Amygdala (tissue), 56 donors: ENCODE measurements at regions not wholly inside any gene's neighbourhood (a gene's known extent, or its start where the extent isn't known, plus 50 kb on each side); places are given as distances from the start of the nearest gene placed in this dataset.

Source experiments
- DNase-seq, 56 donors: peaks; one replicate each; lab custom pipeline; 2025; lab: John Stamatoyannopoulos, UW

GRCh38 chr1:57789936-57790335 lies 366.1 kb upstream of the DAB1 start:
- DNase-seq, result no peak

- DNase-seq, result no peak
Observed at GRCh38 chr1:57788313-57788712, 364.5 kb upstream of the DAB1 start.

GRCh38 chr1:57784356-57784755 lies 360.5 kb upstream of the DAB1 start:
- no peak for DNase-seq

- no peak for DNase-seq
Observed at GRCh38 chr1:57782357-57782756, 358.5 kb upstream of the DAB1 start.

DNA sequence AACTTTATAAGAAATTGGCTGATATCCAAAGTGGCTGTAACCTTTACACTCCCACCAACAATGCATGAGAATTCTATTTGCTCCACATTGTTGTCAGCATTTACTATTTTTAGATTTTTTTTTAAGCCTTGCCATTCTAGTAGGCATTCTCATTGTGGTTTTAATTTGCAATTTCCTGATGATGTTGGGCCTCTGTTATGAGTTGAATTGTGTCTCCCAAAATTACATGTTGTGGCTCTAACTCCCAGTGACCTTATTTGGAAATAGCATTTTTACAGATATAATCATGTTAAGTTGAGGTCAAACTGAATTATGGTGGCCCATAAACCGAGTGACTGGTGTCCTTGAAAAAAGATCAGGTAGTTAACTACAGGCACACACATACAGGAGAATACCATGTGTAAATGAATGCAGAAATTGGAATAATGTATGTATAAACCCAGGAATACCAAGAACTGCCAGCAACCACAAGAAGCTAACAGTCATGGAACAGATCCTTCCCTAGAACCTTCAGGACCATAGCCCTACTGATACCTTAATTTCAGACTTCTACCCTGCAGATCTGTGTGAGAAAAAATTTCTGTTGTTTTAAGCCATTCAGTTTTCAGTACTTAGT lies 348.8 kb upstream of the DAB1 start:
- no peak for DNase-seq

DNA sequence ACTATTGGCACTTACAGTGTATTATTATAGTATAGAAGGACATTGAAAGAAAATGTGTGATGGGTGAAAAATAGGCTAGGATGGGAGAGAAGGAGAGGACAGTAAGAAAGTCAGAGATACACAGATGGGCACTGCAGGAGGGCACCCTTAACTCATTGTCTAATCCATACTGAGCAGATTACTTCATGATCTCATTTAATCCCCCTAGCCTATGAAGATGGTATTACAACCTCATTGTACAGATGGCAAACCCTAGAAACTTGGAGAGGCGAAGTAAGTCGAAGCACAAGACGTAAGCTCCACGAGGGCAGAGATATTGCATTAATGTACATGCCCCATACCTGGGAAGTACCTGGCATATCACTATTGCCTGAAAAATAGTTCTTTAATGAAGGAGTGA lies 346.9 kb upstream of the DAB1 start:
- DNase-seq, result no peak

GRCh38 chr1:57770236-57770635 lies 346.4 kb upstream of the DAB1 start:
- DNase-seq, result no peak

DNA sequence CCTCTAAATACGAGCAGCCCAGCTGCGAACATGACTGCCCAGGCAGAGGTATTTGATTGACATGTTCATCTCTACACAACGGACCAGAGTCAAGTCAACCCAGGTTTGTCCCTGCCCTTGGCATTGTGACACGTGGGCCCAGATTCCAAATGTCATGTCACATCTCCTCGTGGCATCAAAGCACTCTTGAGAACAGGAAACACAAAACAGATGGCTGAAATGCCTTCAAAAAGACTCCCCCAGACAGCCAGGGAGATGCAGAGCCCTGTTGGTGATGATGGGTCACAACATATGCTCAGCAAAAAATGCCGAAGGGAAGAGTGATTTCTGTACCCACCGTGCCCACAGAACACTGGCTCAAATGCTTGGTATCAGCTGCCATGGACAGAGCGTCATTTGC lies 337.8 kb upstream of the DAB1 start:
- no peak for DNase-seq

DNA sequence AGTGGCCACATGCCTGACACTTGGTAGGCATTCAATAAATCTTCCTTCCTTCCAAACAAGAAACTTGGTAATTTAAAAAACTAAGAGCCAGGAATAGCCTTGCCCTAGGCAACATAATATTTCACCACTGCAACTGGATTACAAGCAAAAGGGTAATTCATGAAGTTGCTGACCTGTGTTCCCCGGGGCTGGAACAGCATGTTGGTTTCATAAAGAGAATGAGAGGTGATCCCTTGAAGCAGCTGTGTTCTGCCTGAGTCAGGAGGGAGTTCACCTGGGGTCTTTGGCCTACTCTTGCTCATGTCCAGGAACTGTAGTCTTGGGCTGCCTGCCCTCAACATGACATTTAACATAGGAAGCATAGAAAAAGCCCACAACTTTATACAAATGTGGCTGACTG lies 329.0 kb upstream of the DAB1 start:
- no peak for DNase-seq

- DNase-seq, result no peak
Observed at GRCh38 chr1:57748719-57749118, 324.9 kb upstream of the DAB1 start.

- DNase-seq, result no peak
Observed at GRCh38 chr1:57747818-57748217, 324.0 kb upstream of the DAB1 start.

DNA sequence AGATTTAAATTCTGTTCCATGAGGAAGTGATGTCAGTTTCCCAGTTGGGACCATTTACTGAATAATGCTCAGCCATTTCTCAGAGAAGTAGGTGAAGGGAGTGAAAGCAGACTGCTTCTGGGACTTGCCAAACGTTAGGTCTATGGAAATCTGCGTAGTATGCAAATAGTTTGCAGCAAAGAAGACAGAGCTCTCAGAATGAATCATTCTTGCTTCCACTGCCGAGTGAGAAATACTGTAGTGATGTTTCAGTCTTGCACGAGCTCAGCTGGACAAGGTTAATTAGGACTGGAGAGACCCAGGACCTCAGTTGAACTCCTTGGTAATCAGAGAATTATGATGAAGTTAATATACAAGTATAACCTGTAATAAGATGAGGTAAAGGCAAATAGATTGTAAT lies 317.7 kb upstream of the DAB1 start:
- no peak for DNase-seq

DNA sequence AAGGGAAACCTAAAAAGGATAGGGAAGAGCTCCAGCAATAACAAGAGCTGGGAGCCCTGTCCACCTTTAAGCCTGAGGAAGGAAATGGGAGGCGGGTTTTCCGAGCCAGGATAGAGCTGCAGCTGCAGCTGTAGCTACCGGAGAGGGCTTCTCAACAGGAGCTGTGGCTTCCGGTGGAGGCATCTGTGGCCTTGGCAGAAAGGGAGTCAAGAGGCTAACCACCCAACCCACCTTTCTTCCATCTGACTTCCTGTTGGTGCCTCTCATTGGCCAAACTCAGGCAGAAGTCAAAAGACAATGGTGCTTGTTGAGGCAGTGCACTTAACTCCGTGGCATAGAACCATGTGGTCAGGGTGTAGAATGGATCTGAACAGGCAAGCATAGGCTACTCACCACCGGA lies 313.1 kb upstream of the DAB1 start:
- no peak for DNase-seq

GRCh38 chr1:57729181-57729580 lies 305.3 kb upstream of the DAB1 start:
- no peak for DNase-seq

- DNase-seq, result no peak
Observed at GRCh38 chr1:57727121-57727520, 303.3 kb upstream of the DAB1 start.

GRCh38 chr1:57725318-57725717 lies 301.5 kb upstream of the DAB1 start:
- DNase-seq, result no peak

DNA sequence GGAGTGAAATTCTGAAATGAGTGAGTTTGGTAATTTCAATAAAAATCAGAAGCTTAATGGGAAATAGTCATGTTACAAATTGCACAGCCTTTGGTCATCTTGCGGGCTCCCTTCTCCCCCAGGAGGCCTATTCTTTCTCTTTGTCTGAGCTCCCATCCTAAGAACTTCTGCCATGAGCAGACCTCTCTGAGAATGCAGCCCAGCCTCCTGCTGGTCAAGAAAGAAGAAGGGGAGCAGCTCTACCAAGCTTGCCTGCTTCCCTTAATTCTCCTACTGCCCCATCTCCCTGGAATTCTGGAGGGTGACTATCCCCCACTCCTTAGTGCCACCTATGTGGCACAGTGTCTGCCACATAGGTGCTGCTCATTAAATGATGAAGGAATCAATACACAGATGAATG lies 300.7 kb upstream of the DAB1 start:
- no peak for DNase-seq

DNA sequence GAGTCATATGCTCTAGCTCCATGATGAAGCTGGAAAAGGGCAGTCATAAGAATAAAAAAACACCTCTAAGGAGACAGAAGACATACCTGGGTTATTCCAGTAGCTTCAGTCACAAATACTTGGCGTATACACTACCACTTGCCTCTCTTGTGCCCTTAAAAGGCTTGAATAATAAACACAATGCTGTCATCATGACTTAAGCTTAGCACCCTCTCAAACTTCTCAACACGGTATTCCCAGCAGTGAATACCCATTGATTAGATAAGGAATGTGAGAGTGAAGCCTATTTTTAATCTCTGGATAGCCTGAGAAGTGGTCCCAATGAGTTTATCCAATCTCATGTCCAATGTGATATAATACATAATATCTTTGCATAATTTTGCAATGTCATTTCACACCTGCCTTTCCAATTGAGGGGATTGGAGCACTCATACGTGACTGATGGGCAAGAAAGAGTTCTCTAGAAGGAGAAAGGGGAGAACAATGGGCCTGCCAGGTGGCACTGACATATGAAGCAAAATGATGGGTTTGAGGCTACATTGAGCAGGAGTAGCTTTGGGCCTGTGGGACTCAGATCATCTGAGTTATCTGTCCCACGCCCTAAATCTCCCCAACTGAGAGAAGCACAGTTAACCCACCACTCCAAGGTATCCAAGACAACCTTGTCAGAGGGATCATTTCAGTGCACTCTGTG lies 298.6 kb upstream of the DAB1 start:
- no peak for DNase-seq

DNA sequence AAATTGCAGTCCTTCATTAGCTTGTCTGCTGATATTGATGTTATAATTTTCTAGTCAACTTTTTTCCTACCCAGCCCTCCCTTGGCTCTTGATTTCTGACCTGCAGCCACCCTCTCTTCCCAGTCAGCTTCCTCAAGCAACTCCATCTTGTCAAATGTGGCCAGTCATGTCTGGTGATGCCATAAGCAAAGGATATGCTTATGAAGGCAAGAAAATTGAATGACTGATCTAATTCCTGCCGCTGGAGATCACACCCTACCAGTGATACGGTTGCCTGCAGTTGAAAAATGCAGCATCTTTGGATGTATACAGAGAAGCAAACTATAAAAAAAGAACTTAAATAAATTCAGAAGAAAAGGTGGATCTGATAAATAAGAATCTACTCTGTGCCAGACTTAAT lies 297.1 kb upstream of the DAB1 start:
- no peak for DNase-seq

DNA sequence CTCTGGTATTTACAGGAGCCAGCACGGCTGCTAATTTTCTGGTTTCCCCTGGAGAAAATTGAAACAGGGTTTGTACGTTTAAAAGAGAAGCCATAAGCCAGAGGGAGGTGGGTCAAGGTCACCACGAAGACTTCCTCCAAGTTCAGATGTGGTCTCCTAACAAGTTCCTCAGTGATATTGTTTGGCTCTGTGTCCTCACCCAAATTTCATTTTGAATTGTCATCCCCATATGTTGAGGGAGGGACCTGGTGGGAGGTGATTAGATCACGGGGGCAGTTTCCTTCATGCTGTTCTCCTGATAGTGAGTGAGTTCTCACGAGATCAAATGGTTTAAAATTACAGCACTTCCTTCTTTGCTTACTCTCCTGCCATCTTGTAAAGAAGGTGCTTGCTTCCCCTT lies 295.4 kb upstream of the DAB1 start:
- no peak for DNase-seq

GRCh38 chr1:57713501-57713900 lies 289.6 kb upstream of the DAB1 start:
- no peak for DNase-seq

GRCh38 chr1:57712846-57713245 lies 289.0 kb upstream of the DAB1 start:
- DNase-seq, result no peak

- DNase-seq, result no peak
Observed at GRCh38 chr1:57711326-57711725, 287.5 kb upstream of the DAB1 start.
